WERI-Rb-1 (cell line): ENCODE measurements at regions not wholly inside any gene's neighbourhood (a gene's known extent, or its start where the extent isn't known, plus 50 kb on each side); places are given as distances from the start of the nearest gene placed in this dataset.
"Not testable (repeated sequence)": the region's sequence is repeated elsewhere in the genome, so short reads cannot be mapped to it uniquely, and the experiment has no call there.

ENCODE experiments used
- DNase-seq: peaks from one replicate; pipeline ENCODE4 v3.0.0-alpha.2; 2020
- H3K27ac ChIP-seq: fragments of 250-450 bp; sonication (Bioruptor Pico); 2 replicates; pipeline ENCODE4 v1.5.1; 2020; ENCODE audit warnings: mild to moderate bottlenecking, moderate library complexity
- H3K27me3 ChIP-seq: fragments of 250-450 bp; sonication (Bioruptor Pico); 2 replicates; pipeline ENCODE4 v1.5.1; 2021; ENCODE audit warnings: mild to moderate bottlenecking, low read depth, moderate library complexity; ENCODE audit not compliant: insufficient read depth, severe bottlenecking
- H3K36me3 ChIP-seq: fragments of 250-450 bp; sonication (Bioruptor Pico); 2 replicates; pipeline ENCODE4 v1.5.1; 2020; ENCODE audit warnings: mild to moderate bottlenecking, moderate library complexity
- H3K4me3 ChIP-seq: 2 replicates; pipeline ENCODE4 v1.5.1; 2011; ENCODE audit warnings: low read depth, mild to moderate bottlenecking, control low read depth, low read length
- H3K9me3 ChIP-seq: fragments of 250-450 bp; sonication (Bioruptor Pico); 2 replicates; pipeline ENCODE4 v1.5.1; 2021; ENCODE audit warnings: mild to moderate bottlenecking, moderate library complexity; ENCODE audit not compliant: severe bottlenecking
- CTCF ChIP-seq: IDR thresholded peaks from 2 replicates; pipeline ENCODE4 v1.5.1; 2011; ENCODE audit warnings: low read depth, mild to moderate bottlenecking, control low read depth, inconsistent platforms, low read length

GRCh38 chr2:150122156-150122555 is 365.3 kb downstream of the RND3 start:
- Histone ChIP-seq H3K9me3 (no peaks in the 10 kb centered on the region), H3K27ac (no peak overlapping the region), H3K36me3 (no peaks in the 10 kb centered on the region), H3K4me3 (no peak overlapping the region), H3K27me3 (peaks cover 2% of the 10 kb centered on the region)
- no peak for DNase-seq
- TF ChIP-seq CTCF, result no peak

GRCh38 chr2:150120326-150120955 is 367.0 kb downstream of the RND3 start:
- no peak overlapping the region for H3K27ac ChIP-seq
- no peak for TF ChIP-seq CTCF
- H3K9me3 ChIP-seq, result no peaks in the 10 kb centered on the region
- H3K4me3 ChIP-seq, result no peak overlapping the region
- no peak for DNase-seq
- H3K27me3 ChIP-seq, result peaks cover 2% of the 10 kb centered on the region
- H3K36me3 ChIP-seq, result no peaks in the 10 kb centered on the region

GRCh38 chr2:150119819-150120218 is 367.6 kb downstream of the RND3 start:
- Histone ChIP-seq H3K27me3 (peaks cover 2% of the 10 kb centered on the region), H3K9me3 (no peaks in the 10 kb centered on the region), H3K36me3 (no peaks in the 10 kb centered on the region), H3K27ac (no peak overlapping the region), H3K4me3 (no peak overlapping the region)
- no peak for DNase-seq
- TF ChIP-seq CTCF, result no peak

- H3K27me3 ChIP-seq, H3K4me3 ChIP-seq, H3K9me3 ChIP-seq, DNase-seq, H3K27ac ChIP-seq, H3K36me3 ChIP-seq: not testable (repeated sequence)
Measured at GRCh38 chr2:150114089-150114488, 373.4 kb downstream of the RND3 start.

- no peak for DNase-seq
Measured at GRCh38 chr2:150110548-150110947, 376.9 kb downstream of the RND3 start.

GRCh38 chr2:150109912-150110311 is 377.6 kb downstream of the RND3 start:
- no peak for TF ChIP-seq CTCF
- DNase-seq, result no peak
- Histone ChIP-seq H3K27ac (no peak overlapping the region), H3K9me3 (no peaks in the 10 kb centered on the region), H3K27me3 (no peaks in the 10 kb centered on the region), H3K36me3 (no peaks in the 10 kb centered on the region), H3K4me3 (no peak overlapping the region)

More at GRCh38 chr2:150110548-150110947, 376.9 kb downstream of the RND3 start:
- Histone ChIP-seq H3K4me3 (no peak overlapping the region), H3K36me3 (no peaks in the 10 kb centered on the region), H3K27ac (no peak overlapping the region), H3K27me3 (no peaks in the 10 kb centered on the region), H3K9me3 (no peaks in the 10 kb centered on the region)
- no peak for TF ChIP-seq CTCF
